ENCODE measurements at regions not wholly inside any gene's neighbourhood (a gene's known extent, or its start where the extent isn't known, plus 50 kb on each side); places are given as distances from the start of the nearest gene placed in this dataset.
"Not testable (repeated sequence)": the region's sequence is repeated elsewhere in the genome, so short reads cannot be mapped to it uniquely, and the experiment has no call there.

GRCh38 chr10:33661580-33662336 lies 327.3 kb upstream of the NRP1 start:
- intact Hi-C loops (cut with DNase I), result no loop called here
- DNase-seq (peak; percentile 78), ATAC-seq (peak; percentile 87 to 95)

- intact Hi-C loops (cut with DNase I), result no loop called here
- ATAC-seq (no peak), DNase-seq (no peak)
Observed at GRCh38 chr10:33660329-33660728, 325.9 kb upstream of the NRP1 start.

- ATAC-seq (no peak), DNase-seq (no peak)
- intact Hi-C loops (cut with DNase I), result no loop called here
Observed at GRCh38 chr10:33657913-33658312, 323.4 kb upstream of the NRP1 start.

- DNase-seq (no peak), ATAC-seq (peak; percentile 17 to 21)
- intact Hi-C loops (cut with DNase I), result no loop called here
Observed at GRCh38 chr10:33657154-33657908, 322.9 kb upstream of the NRP1 start.

- ATAC-seq (no peak), DNase-seq (no peak)
- intact Hi-C loops (cut with DNase I), result no loop called here
Observed at GRCh38 chr10:33655921-33656320, 321.5 kb upstream of the NRP1 start.

GRCh38 chr10:33655165-33655815 lies 320.8 kb upstream of the NRP1 start:
- intact Hi-C loops (cut with DNase I), result no loop called here
- no peak for ATAC-seq
- no peak for DNase-seq

- DNase-seq (no peak), ATAC-seq (no peak)
- intact Hi-C loops (cut with DNase I), result no loop called here
Observed at GRCh38 chr10:33653584-33654367, 319.3 kb upstream of the NRP1 start.

GRCh38 chr10:33652870-33653269 lies 318.4 kb upstream of the NRP1 start:
- ATAC-seq (no peak), DNase-seq (no peak)
- intact Hi-C loops (cut with DNase I), result no loop called here

- ATAC-seq, DNase-seq: not testable (repeated sequence)
Observed at GRCh38 chr10:33650131-33650530, 315.7 kb upstream of the NRP1 start.

GRCh38 chr10:33643042-33643441 lies 308.6 kb upstream of the NRP1 start:
- ATAC-seq, result no peak
- DNase-seq, result no peak
- intact Hi-C loops (cut with DNase I), result no loop called here

More at GRCh38 chr10:33650131-33650530, 315.7 kb upstream of the NRP1 start:
- intact Hi-C loops (cut with DNase I), result not testable (repeated sequence)

GRCh38 chr10:33638891-33639290 lies 304.4 kb upstream of the NRP1 start:
- ATAC-seq (no peak), DNase-seq (no peak)
- intact Hi-C loops (cut with DNase I), result no loop called here

GRCh38 chr10:33638374-33638773 lies 303.9 kb upstream of the NRP1 start:
- ATAC-seq (no peak), DNase-seq (no peak)
- intact Hi-C loops (cut with DNase I), result no loop called here

GRCh38 chr10:33635967-33636515 lies 301.6 kb upstream of the NRP1 start:
- ATAC-seq (no peak), DNase-seq (no peak)
- intact Hi-C loops (cut with DNase I), result no loop called here

- DNase-seq (no peak), ATAC-seq (no peak)
Observed at GRCh38 chr10:33632432-33632831, 298.0 kb upstream of the NRP1 start.

GRCh38 chr10:33631991-33632390 lies 297.5 kb upstream of the NRP1 start:
- intact Hi-C loops (cut with DNase I), result no loop called here
- no peak for DNase-seq
- no peak for ATAC-seq

More at GRCh38 chr10:33632432-33632831, 298.0 kb upstream of the NRP1 start:
- intact Hi-C loops (cut with DNase I), result no loop called here

GRCh38 chr10:33630761-33631160 lies 296.3 kb upstream of the NRP1 start:
- DNase-seq (no peak), ATAC-seq (no peak)
- intact Hi-C loops (cut with DNase I), result no loop called here

GRCh38 chr10:33627611-33628010 lies 293.1 kb upstream of the NRP1 start:
- intact Hi-C loops (cut with DNase I), result no loop called here
- no peak for ATAC-seq
- DNase-seq, result no peak

GRCh38 chr10:33626798-33627466 lies 292.5 kb upstream of the NRP1 start:
- intact Hi-C loops (cut with DNase I), result no loop called here
- DNase-seq (no peak), ATAC-seq (no peak)

GRCh38 chr10:33623669-33624068 lies 289.2 kb upstream of the NRP1 start:
- intact Hi-C loops (cut with DNase I), result no loop called here
- ATAC-seq (peak; percentile 41 to 63), DNase-seq (no peak)
